D721Med (cell line): ENCODE measurements at regions not wholly inside any gene's neighbourhood (a gene's known extent, or its start where the extent isn't known, plus 50 kb on each side); places are given as distances from the start of the nearest gene placed in this dataset.

Experiments
- DNase-seq: peaks from one replicate; pipeline ENCODE4 v3.0.0; 2011; ENCODE audit warnings: low spot score; ENCODE audit not compliant: insufficient read length
- FAIRE-seq: peaks from 2 replicates; lab custom pipeline; 2011; peaks lifted over from hg19 to GRCh38; lab: Jason Lieb, UNC
- TF ChIP-seq, protein P1 (sequence below): IDR thresholded peaks from 2 replicates; pipeline ENCODE4 v1.5.1; 2012; ENCODE audit warnings: mild to moderate bottlenecking, control low read depth; ENCODE audit not compliant: insufficient read depth; ENCODE audit errors: missing control alignments

DNA sequence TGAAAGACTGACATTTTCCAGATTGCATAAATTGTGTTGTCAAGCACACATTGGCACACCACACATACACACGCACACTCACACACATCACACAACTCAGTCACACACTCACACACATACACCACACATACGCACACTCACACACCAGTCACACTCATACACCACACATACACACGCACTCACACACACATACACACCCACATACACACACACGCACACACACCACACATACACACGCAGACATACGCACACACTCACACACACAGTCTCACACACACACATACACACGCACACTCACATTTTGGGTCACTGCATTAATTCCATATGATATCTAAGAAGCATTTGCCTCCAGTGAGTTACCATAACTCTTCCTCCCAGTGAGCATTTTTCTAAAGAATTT, 578.3 kb upstream of the FRG1 start:
- FAIRE-seq (no peak), DNase-seq (no peak)
- TF ChIP-seq, protein P1, sequence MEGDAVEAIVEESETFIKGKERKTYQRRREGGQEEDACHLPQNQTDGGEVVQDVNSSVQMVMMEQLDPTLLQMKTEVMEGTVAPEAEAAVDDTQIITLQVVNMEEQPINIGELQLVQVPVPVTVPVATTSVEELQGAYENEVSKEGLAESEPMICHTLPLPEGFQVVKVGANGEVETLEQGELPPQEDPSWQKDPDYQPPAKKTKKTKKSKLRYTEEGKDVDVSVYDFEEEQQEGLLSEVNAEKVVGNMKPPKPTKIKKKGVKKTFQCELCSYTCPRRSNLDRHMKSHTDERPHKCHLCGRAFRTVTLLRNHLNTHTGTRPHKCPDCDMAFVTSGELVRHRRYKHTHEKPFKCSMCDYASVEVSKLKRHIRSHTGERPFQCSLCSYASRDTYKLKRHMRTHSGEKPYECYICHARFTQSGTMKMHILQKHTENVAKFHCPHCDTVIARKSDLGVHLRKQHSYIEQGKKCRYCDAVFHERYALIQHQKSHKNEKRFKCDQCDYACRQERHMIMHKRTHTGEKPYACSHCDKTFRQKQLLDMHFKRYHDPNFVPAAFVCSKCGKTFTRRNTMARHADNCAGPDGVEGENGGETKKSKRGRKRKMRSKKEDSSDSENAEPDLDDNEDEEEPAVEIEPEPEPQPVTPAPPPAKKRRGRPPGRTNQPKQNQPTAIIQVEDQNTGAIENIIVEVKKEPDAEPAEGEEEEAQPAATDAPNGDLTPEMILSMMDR, result no peak

DNA sequence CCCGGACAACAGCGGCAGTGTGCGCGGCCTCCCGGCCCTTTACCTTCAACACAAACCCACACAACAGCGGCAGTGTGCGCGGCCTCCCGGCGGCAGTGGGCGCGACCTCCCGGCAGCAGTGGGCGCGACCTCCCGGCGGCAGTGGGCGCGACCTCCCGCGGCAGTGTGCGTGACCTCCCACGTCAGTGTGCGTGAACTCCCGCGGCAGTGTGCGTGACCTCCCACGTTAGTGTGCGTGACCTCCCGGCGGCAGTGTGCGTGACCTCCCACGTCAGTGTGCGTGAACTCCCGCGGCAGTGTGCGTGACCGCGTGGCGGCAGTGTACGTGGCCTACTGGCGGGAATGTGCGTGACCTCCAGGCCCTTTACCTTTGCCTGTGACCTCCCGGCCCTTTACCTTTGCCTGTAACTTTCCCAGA, 576.6 kb upstream of the FRG1 start:
- TF ChIP-seq, protein P1, result no peak
- DNase-seq (no peak), FAIRE-seq (no peak)

DNA sequence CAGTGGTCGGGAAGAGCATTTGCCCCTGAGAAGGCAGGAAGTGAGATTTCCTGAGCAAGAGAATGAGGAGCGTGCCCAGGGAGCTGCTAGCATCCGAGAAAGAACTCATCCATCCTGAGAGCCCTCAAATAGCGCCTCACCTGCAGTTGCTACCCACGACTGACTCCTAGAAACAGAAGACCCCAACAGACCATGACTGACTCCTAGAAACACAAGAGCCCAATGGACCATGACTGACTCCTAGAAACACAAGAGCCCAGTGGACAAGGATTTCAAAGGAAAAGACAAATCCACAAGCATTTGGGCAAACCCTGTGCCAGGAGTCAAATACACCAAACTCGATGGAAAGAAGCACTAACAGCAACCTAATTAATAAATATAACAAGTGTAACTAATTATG, 575.2 kb upstream of the FRG1 start:
- FAIRE-seq (no peak), DNase-seq (no peak)
- TF ChIP-seq, protein P1, result no peak

DNA sequence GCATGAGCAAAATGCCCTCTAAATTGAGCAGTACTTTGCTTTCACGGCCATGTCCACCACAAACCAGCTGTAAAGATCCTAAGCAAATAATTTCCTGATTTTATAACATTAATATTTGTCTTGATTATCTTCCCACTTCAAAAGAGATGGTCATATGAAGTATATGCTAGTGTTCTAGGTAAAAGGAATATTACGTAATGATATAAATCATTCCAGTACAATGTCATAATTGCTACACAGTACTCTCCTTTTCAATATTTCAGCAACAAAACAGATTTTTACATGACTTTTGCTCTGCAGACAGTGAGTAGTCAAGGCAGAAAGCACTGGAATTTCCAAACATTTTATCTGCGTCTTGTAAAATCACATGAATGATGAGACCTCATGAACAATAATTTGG, 572.8 kb upstream of the FRG1 start:
- no peak for FAIRE-seq
- DNase-seq, result no peak
- TF ChIP-seq, protein P1, result no peak

DNA sequence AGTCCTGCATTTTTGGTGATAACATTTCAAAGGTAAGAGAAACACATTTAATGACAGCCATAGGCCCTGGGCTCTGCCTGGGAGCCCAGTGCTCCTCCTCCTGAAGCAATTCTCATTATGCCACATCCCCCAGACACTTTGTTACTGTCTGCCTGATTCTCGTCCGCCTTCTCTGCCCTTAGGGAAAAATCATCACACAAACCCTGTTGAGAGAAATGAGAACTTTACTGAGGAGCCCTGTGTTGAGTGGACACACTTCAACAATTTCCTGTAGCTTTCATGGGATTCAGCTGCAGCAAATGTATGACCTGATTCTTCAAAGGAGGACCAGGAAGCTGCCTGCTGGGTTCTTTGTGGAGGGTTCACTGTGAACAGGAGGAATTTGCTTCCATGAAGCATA, 566.5 kb upstream of the FRG1 start:
- DNase-seq, result no peak
- FAIRE-seq, result no peak

DNA sequence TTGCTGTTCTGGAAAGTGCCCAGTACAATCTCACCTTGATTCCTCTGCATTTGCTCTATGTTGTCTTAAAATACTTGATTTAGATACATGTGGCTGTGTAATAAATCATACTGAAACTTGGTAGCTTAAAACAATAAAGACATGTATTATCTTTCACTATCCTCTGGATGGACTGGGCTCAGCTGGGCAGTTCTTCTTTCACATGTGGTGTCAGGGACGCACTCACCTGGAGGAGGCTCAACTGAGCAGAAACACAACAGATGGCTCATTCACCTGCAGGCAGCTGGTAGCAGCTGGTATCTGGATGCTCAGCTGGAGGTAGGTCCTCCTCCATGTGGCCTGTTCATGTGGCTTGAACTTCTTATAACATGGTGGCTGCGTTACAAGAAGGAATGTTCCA, 563.8 kb upstream of the FRG1 start:
- TF ChIP-seq, protein P1, result no peak
- FAIRE-seq (no peak), DNase-seq (no peak)

More for the DNA sequence above, 566.5 kb upstream of the FRG1 start:
- TF ChIP-seq, protein P1, result no peak

DNA sequence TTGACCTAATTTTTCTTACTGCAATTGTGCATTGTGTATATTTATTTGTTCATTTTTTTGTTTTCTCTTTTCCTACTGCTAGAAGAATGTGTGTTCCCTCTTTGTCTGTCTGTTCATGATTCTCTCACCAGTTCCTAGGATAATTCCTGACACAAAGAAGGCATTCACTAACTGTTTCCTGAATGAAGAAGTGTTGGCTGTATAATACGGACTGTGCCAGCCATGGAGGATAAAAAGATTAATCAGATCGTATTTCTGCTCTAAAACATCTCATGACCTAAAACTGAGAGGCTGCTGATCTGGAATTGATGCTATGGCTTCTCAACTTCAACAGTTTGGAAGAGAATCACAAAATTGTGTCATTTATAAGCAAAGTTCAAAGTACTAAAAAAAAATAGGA, 563.1 kb upstream of the FRG1 start:
- no peak for DNase-seq
- FAIRE-seq, result no peak
- TF ChIP-seq, protein P1, result no peak
